GM19240 (cell line): ENCODE measurements at regions not wholly inside any gene's neighbourhood (a gene's known extent, or its start where the extent isn't known, plus 50 kb on each side); places are given as distances from the start of the nearest gene placed in this dataset.
"Not testable (repeated sequence)": the region's sequence is repeated elsewhere in the genome, so short reads cannot be mapped to it uniquely, and the experiment has no call there.

Experiments used
- DNase-seq: peaks from one replicate; pipeline ENCODE4 v3.0.0; 2011; ENCODE audit warnings: low spot score; ENCODE audit not compliant: insufficient read length

GRCh38 chr9:27672718-27673117, 99.4 kb upstream of the C9orf72 start:
- DNase-seq, result no peak

DNA sequence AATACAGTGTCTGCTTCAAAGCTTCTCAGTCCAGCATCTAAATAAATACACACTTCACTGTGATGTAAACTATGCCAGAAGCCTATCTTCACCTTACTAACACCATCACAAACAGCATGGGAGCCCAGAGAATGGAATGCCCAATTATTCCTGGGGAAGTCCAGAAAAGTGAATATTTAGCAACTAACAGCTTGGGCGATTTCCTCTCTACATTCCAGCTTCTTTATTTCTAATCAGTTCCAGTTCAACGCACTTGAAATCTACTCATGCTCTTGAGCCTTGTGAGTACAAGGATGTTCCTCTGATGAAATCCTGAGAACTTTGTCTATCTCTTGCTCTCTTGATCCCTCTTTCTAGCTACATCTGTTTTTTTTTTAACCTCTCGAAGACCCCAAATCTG, 100.4 kb upstream of the C9orf72 start:
- no peak for DNase-seq

DNA sequence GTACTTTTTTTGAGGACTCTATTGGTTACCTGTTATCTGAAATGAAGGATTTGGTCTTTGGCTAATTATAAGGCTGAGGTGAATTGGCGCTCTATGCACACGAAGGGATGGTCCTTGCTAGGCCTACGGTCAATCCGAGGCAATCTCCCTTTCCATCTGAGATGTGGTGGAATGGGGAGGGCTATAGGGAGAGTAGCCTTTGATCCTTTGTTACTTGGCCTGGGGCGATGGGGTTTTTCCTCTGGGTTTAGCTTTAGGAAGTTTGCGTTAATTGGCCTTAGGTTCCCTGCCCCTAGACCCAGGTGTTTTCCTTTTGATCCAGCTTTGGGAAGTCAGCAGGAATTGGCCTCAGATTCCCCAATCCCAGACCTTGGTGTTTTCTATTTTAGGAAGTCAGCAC, 102.1 kb upstream of the C9orf72 start:
- no peak for DNase-seq

GRCh38 chr9:27676827-27677226, 103.5 kb upstream of the C9orf72 start:
- DNase-seq, result no peak

DNA sequence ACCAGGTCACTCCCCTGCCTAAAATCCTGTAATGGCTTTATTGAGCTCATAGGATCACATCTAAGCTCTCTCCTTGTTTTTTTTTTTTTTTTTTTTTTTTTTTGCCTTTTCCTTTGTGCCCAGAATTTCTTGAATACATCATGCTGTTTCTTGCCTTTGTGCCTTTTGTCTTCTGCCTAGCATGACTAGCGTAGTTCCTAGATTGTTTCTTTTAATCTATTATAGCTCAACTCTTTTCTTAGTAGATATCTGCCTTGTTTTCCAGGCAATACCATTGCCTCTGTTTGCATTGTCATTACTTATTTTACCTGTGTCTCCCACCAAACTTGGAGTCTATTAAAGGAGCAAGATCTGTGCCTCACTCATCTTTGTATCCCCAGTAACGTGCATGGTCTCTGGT, 106.1 kb upstream of the C9orf72 start:
- DNase-seq, result no peak

- DNase-seq, result no peak
Measured at GRCh38 chr9:27683181-27683580, 109.9 kb upstream of the C9orf72 start.

DNA sequence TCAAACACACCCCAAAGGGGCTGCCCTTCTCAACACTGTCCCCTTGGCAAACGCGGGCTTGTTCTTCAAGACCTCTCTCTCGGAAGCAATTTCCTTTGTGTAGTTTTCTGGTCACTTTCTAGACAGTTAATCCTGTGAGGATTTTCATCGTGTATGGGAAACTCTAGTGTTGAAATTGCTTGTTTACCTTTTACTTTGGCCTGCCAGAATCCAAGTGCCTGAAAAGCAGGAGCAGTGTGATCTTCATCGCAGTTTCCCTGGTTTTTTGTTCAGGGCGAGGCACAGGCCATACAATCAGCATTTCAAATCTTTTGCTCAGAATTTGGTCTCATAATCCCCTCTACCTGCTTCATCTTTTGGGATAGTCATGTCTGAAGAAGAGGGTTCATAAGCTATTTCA, 115.7 kb upstream of the C9orf72 start:
- DNase-seq, result no peak

DNA sequence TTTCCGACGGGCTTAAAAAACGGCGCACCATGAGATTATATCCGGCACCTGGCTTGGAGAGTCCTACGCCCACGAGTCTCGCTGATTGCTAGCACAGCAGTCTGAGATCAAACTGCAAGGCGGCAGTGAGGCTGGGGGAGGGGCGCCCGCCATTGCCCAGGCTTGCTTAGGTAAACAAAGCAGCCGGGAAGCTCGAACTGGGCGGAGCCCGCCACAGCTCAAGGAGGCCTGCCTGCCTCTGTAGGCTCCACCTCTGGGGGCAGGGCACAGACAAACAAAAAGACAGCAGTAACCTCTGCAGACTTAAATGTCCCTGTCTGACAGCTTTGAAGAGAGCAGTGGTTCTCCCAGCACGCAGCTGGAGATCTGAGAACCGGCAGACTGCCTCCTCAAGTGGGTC, 117.5 kb upstream of the C9orf72 start:
- DNase-seq, result not testable (repeated sequence)

DNA sequence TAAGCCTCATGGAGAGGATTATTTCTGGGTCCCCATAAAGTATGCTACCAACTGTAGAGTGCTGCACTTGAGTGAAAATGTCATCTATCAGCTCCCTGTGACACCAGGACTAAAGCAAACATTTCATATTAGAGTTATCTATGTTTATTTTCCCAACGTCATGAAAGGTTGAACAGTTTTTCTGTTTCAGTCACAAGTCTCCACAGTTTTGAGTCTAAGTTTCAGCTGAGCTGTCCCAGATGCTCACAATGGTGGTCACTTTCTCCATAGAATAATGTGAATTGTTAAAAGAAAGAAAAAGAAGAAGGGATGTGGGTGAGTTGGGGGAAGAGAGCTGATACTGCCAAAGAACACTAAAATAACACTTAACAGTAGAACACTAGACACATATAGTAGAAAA, 126.3 kb upstream of the C9orf72 start:
- DNase-seq, result no peak

GRCh38 chr9:27701016-27701415, 127.7 kb upstream of the C9orf72 start:
- no peak for DNase-seq

GRCh38 chr9:27701587-27701986, 128.3 kb upstream of the C9orf72 start:
- DNase-seq, result no peak

DNA sequence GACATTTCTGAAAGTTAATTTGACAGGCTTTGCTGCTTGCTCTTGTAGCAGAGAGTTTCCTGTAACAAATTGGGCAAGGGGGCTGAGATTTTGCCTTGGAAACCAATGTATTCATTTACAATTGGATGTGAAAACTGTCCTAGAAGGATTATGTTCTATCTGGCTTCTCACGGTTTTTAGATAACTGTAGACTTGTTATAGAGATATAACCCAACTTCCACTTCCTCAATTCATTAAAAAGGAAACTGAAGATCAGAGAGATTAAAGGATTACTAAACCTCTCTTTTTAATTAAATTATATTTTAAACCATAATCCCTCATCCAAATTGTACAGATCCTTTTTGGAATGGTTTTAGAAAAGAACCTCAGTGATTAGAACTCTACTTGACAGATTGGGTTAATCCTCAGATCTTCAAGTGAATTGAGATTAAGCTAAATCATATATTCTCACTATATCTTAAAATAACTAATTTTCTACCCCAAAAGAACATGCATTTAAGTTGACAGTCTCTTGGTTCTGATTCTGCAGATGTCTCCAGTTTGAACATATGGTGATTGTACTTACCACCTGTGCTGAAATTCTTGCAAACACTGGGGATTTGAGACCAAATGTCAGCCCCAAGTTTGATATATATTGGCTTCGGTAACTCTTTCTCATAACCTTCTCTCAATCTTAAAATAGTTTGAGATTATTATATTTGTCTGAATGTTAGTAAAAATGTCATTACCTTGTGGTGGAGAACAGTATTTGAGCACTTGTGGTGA, 130.1 kb upstream of the C9orf72 start:
- no peak for DNase-seq

GRCh38 chr9:27711241-27711640, 138.0 kb upstream of the C9orf72 start:
- no peak for DNase-seq

GRCh38 chr9:27712806-27713205, 139.5 kb upstream of the C9orf72 start:
- no peak for DNase-seq

GRCh38 chr9:27714388-27714787, 141.1 kb upstream of the C9orf72 start:
- DNase-seq, result no peak

- DNase-seq, result no peak
Measured at GRCh38 chr9:27715651-27716050, 142.4 kb upstream of the C9orf72 start.

GRCh38 chr9:27717991-27718390, 144.7 kb upstream of the C9orf72 start:
- DNase-seq, result no peak

GRCh38 chr9:27719711-27720110, 146.4 kb upstream of the C9orf72 start:
- DNase-seq, result no peak

GRCh38 chr9:27722866-27723265, 149.6 kb upstream of the C9orf72 start:
- DNase-seq, result no peak

DNA sequence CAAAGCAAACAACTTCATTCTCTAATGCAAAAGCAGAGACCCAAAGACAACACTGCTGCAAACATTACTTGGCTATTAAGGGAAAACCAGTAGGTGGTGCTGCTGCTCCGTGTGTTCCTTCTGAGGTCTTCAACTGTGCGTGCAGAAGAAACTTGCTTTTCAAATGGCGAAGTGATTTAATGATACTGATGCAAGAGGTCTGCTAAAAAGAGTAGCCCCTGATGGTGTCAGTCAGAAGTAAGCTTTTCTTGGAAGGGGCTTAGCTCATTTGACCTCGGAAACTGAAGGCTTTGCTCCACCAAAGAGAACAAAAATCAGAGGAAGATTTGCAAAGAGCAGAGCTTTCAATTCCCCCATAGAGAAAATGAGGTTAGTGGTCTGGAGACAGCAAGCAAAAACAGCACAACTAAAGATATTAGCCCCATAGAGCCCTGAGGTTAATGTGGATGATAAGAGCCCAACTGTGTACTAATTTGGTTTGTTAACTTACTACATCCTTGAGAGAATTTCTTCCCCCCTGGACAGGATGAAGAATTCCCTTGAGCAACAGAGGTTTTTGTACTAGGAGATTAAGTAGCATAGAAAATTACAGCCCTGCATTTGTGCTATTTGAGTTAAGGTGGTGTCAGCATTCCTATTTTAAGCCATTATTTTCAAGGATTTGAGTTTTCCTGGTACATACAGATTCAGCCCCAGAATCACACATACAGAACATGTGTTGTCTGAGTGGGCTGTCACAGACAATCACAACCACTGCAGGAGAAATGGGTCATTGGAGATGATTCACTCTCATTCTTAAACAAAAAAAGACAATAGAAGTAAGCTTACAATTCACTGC, 153.2 kb upstream of the C9orf72 start:
- no peak for DNase-seq

DNA sequence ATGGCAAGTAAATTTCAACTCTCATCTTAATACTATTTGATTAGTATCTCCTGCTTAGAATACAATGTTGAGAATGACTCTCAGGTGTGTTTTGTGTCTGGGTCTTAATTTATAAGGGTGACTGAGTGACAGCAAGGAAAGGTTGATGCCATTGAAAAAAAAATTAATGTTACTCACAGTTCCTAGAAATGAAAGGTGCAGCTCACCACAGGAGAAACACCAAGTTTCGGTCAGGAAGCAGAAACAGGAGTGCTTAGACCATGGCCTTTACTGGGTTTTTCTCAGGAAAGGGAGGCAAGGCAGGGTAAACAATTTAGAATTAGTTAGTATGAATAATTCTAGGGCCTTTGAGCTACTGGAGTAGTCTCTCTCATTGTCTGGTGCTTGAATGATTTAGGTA, 159.2 kb upstream of the C9orf72 start:
- no peak for DNase-seq

DNA sequence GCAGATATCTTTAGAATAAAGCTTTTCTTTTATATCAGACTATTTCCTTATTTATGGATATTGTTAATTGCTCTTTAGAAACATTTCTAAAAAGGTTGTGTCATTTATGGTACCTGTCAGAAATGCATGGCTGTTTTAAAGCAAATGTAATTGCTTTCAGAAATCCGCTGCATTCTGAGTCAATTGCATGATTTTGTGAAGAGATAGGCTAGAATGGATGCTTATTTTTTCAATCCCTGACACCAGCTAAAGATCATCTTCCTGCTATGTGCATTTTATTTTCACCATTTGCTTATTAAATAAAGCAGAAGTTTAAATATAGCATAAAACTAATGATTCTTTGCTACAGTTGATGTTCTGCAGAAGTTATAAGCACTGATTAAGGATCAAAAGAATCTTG, 170.2 kb upstream of the C9orf72 start:
- no peak for DNase-seq

- DNase-seq, result no peak
Measured at GRCh38 chr9:27747450-27747849, 174.2 kb upstream of the C9orf72 start.
